ENCODE measurements at regions not wholly inside any gene's neighbourhood (a gene's known extent, or its start where the extent isn't known, plus 50 kb on each side); places are given as distances from the start of the nearest gene placed in this dataset.

- no TSS peak for BruUV-seq (replicated peaks)
Measured at GRCh38 chr4:189787216-189788031, 153.2 kb upstream of the FRG1 start.

More at GRCh38 chr4:189787216-189788031, 153.2 kb upstream of the FRG1 start:
- in situ Hi-C loops (cut with MboI; ENCODE audit: low sequenced_read_pairs) (no loop called here), intact Hi-C loops (cut with micrococcal nuclease) (no loop called here), dilution Hi-C loops (cut with HindIII; ENCODE audit: low sequenced_read_pairs, unreplicated experiment) (no loop called here)
- Histone ChIP-seq H3K9me3 (ENCODE audit: control insufficient read depth, insufficient read depth, low read length) (peaks cover 7% of the 10 kb centered on the region), H2BK5ac (ENCODE audit: low read depth, low read length, poor library complexity, severe bottlenecking) (peak overlapping the region; percentile 19), H3K4me2 (ENCODE audit: low read depth, low read length) (no peak overlapping the region), H2BK120ac (ENCODE audit: low read depth, low read length) (no peak overlapping the region), H2BK20ac (ENCODE audit: low read depth, low read length) (no peak overlapping the region), H4K91ac (ENCODE audit: insufficient read depth, low read depth, low read length) (no peak overlapping the region), H3K14ac (replicated peaks; ENCODE audit: low read depth, low read length) (no peak overlapping the region), H4K20me1 (ENCODE audit: insufficient read depth, low read length) (no peaks in the 10 kb centered on the region), H4K5ac (ENCODE audit: low read depth, low read length) (no peak overlapping the region), H3K9me1 (ENCODE audit: insufficient read depth, low read length) (no peaks in the 10 kb centered on the region), H3K4ac (ENCODE audit: low read depth, low read length) (no peak overlapping the region), H3K56ac (ENCODE audit: extremely low read depth, insufficient read depth, low read length) (no peak overlapping the region), H3K27me3 (ENCODE audit: control insufficient read depth, insufficient read depth, low read length) (no peaks in the 10 kb centered on the region), H3K4me1 (ENCODE audit: control insufficient read depth, insufficient read depth, low read length) (no peaks in the 10 kb centered on the region), H2BK15ac (ENCODE audit: low read depth, low read length) (no peak overlapping the region), H2AK5ac (ENCODE audit: low read depth, low read length) (no peak overlapping the region), H2AK9ac (replicated peaks; ENCODE audit: low read depth, low read length, poor library complexity) (no peak overlapping the region), H3K27ac (ENCODE audit: insufficient read depth, low read length) (no peak overlapping the region), H3K9ac (ENCODE audit: low read depth, low read length) (no peak overlapping the region), H3K36me3 (ENCODE audit: control insufficient read depth, insufficient read depth, low read length) (no peaks in the 10 kb centered on the region), H4K8ac (ENCODE audit: low read depth in 2 of 2, low read length in 2 of 2) (no peak overlapping the region), H3K18ac (ENCODE audit: low read depth, low read length) (no peak overlapping the region), H3K4me3 (ENCODE audit: insufficient read depth, low read depth, low read length) (no peak overlapping the region), H3K79me1 (ENCODE audit: low read depth in 1 of 2, low read length in 2 of 2) (no peaks in the 10 kb centered on the region), H2AFZ (replicated peaks; ENCODE audit: low read length, poor library complexity) (no peak overlapping the region), H3K23ac (ENCODE audit: low read depth, low read length) (no peak overlapping the region)
- WGBS, 2 experiments (ENCODE audit: extremely low coverage in 2 of 2, insufficient read length in 1 of 2), result 78% methylated on average over 4 of the region's 19 CpGs; no CpG with 5 or more reads in 1 of the 2 experiments
- TF ChIP-seq BHLHE40 (IDR thresholded peaks at IDR 0.05; ENCODE audit: low read depth, low read length), result no peak
- TF ChIP-seq RCOR1 (IDR thresholded peaks at IDR 0.05; ENCODE audit: insufficient replicate concordance, low read length), result no peak
- TF ChIP-seq MAFK (IDR thresholded peaks at IDR 0.05; ENCODE audit: low read depth, low read length), result no peak
- no peak for TF ChIP-seq ELK1 (IDR thresholded peaks at IDR 0.05; ENCODE audit: borderline replicate concordance, low read depth, low read length)
- no peak for TF ChIP-seq RAD21 (IDR thresholded peaks at IDR 0.05; ENCODE audit: low read length)
- no peak for TF ChIP-seq POLR2A (IDR thresholded peaks at IDR 0.05; ENCODE audit: low read depth, low read length)
- no peak for TF ChIP-seq CTCF (conservative IDR thresholded peaks at IDR 0.05; ENCODE audit: low read depth, low read length)
- TF ChIP-seq FOS (IDR thresholded peaks at IDR 0.05; ENCODE audit: low read depth, low read length), result no peak
- TF ChIP-seq MAZ (IDR thresholded peaks at IDR 0.05; ENCODE audit: borderline replicate concordance, low read depth, low read length), result no peak
- no peak for TF ChIP-seq USF2 (IDR thresholded peaks at IDR 0.05; ENCODE audit: low read depth, low read length)
- CTCF ChIA-PET, result no interaction called here
- POLR2A ChIA-PET (ENCODE audit: unreplicated experiment), result no interaction called here
- ATAC-seq (ENCODE audit: low read depth) (no peak), DNase-seq (no peak)

All from IMR-90 (cell line).